ENCODE measurements at regions not wholly inside any gene's neighbourhood (a gene's known extent, or its start where the extent isn't known, plus 50 kb on each side); places are given as distances from the start of the nearest gene placed in this dataset.

DNA sequence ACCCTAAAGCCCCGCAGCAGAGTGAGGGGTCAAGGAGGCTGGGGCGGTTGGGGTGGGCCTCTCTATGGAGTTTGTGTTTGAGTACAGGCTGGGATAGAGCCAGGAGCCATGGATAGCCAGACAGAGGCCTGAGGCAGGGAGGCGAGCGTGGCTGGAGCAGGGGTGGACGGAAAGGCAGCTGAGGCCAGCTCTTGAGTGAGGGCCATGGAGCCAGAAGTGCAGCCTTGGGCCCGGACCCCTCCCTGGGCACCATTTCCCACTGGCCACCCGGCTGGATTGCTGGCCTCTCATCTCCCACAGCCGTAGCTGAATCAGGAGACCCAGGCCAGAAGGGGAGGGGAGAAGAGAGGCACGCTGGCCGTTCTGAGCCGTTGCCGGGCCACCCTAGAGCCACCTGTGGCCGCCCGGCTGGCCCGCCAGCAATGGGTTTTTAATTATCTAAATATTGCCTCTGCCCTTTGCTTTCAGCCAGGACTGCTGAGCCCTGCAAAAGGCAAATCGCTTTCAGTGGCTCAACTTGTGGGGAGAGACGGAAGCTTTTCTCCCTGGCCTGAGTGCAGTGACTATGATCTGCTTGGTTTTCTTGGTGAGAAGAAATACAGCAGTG, 75.2 kb upstream of the GSE1 start:
- H4K91ac ChIP-seq (ENCODE audit: insufficient read length, low read depth, low read length) = no peak overlapping the region
- no peak overlapping the region for H3K56ac ChIP-seq (ENCODE audit: insufficient read length, low read depth, low read length)
- peaks cover 9% of the 10 kb centered on the region for H3K9me3 ChIP-seq (ENCODE audit: control insufficient read depth, low read depth, low read length)
- H2BK12ac ChIP-seq (ENCODE audit: insufficient read length, low read depth, low read length) = no peak overlapping the region
- no peak overlapping the region for H2AFZ ChIP-seq (ENCODE audit: low read length)
- no peak overlapping the region for H3T11ph ChIP-seq (ENCODE audit: low read length)
- no peak overlapping the region for H3K18ac ChIP-seq (ENCODE audit: insufficient read length, low read depth, low read length)
- no peak for DNase-seq
- H3K79me2 ChIP-seq (ENCODE audit: insufficient read depth, low read length) = no peaks in the 10 kb centered on the region
- H3K36me3 Mint-ChIP-seq (ENCODE audit: insufficient read depth in 1 of 3, low read depth in 3 of 3) = peaks cover 7 to 10% (median 8%) of the 10 kb centered on the region in 3 experiments
- H3K4ac ChIP-seq (ENCODE audit: low read depth, low read length) = no peak overlapping the region
- no peak overlapping the region for H2BK15ac ChIP-seq (ENCODE audit: low read depth, low read length)
- peaks cover 7% of the 10 kb centered on the region; the same call in 1 of the 2 replicates for H3K27me3 Mint-ChIP-seq (ENCODE audit: low read depth)
- TF ChIP-seq, protein P1, sequence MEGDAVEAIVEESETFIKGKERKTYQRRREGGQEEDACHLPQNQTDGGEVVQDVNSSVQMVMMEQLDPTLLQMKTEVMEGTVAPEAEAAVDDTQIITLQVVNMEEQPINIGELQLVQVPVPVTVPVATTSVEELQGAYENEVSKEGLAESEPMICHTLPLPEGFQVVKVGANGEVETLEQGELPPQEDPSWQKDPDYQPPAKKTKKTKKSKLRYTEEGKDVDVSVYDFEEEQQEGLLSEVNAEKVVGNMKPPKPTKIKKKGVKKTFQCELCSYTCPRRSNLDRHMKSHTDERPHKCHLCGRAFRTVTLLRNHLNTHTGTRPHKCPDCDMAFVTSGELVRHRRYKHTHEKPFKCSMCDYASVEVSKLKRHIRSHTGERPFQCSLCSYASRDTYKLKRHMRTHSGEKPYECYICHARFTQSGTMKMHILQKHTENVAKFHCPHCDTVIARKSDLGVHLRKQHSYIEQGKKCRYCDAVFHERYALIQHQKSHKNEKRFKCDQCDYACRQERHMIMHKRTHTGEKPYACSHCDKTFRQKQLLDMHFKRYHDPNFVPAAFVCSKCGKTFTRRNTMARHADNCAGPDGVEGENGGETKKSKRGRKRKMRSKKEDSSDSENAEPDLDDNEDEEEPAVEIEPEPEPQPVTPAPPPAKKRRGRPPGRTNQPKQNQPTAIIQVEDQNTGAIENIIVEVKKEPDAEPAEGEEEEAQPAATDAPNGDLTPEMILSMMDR (conservative IDR thresholded peaks at IDR 0.05) = no peak
- H3K4me2 ChIP-seq (ENCODE audit: insufficient read depth, insufficient read length, low read length) = no peak overlapping the region
- WGBS (ENCODE audit: extremely low coverage, insufficient read length, low lambda C conversion rate) = no CpG with 5 or more reads among the region's 17 CpGs
- H4K20me1 ChIP-seq (ENCODE audit: control insufficient read depth, insufficient read depth, insufficient read length) = no peaks in the 10 kb centered on the region
- no peak overlapping the region for H2BK5ac ChIP-seq (ENCODE audit: insufficient read length, low read length)
- H2BK120ac ChIP-seq (ENCODE audit: low read depth, low read length, poor library complexity, severe bottlenecking) = no peak overlapping the region
- H3K79me1 ChIP-seq (ENCODE audit: insufficient read depth, low read depth, low read length, poor library complexity, severe bottlenecking) = no peaks in the 10 kb centered on the region
- no peak overlapping the region for H2AK5ac ChIP-seq (ENCODE audit: insufficient read length, low read length)
- no peak overlapping the region for H2BK20ac ChIP-seq (ENCODE audit: low read depth, low read length, poor library complexity, severe bottlenecking)
- H3K23me2 ChIP-seq (ENCODE audit: insufficient read length, low read depth, low read length, poor library complexity, severe bottlenecking) = no peaks in the 10 kb centered on the region
- peaks cover 21 to 29% of the 10 kb centered on the region in 2 experiments for H3K4me1 Mint-ChIP-seq
- no peak overlapping the region for H3K14ac ChIP-seq (ENCODE audit: insufficient read depth, low read length)
- no peak overlapping the region for H3K4me3 Mint-ChIP-seq
- H3K27ac ChIP-seq (ENCODE audit: insufficient read length, low read depth, low read length) = no peak overlapping the region
- H3K27me3 ChIP-seq (ENCODE audit: insufficient read depth, low read length) = no peaks in the 10 kb centered on the region
- no peak overlapping the region for H3K23ac ChIP-seq (ENCODE audit: insufficient read length, low read depth, low read length)
- H3K9ac ChIP-seq (ENCODE audit: extremely low read depth, insufficient read length, low read length) = no peak overlapping the region
- peaks cover 11 to 14% of the 10 kb centered on the region in 2 experiments for H3K9me3 Mint-ChIP-seq
- no peak overlapping the region for H4K5ac ChIP-seq (ENCODE audit: insufficient read length, low read depth, low read length)
- H3K4me1 ChIP-seq (ENCODE audit: insufficient read depth, low read length) = no peaks in the 10 kb centered on the region; the same call in 1 of the 2 replicates
- H3K27ac Mint-ChIP-seq = peak overlapping the region; percentile 40 to 49 (median 47); a peak in 1 of 7 replicates
- H4K8ac ChIP-seq (replicated peaks; ENCODE audit: insufficient read length, low read depth, low read length) = no peak overlapping the region

Data from H9 (cell line).